Right kidney (tissue), 1 donor: ENCODE measurements at regions not wholly inside any gene's neighbourhood (a gene's known extent, or its start where the extent isn't known, plus 50 kb on each side); places are given as distances from the start of the nearest gene placed in this dataset.

ENCODE experiments used
- DNase-seq: peaks from one replicate; pipeline ENCODE4 v3.0.0-alpha.2; 2016

DNA sequence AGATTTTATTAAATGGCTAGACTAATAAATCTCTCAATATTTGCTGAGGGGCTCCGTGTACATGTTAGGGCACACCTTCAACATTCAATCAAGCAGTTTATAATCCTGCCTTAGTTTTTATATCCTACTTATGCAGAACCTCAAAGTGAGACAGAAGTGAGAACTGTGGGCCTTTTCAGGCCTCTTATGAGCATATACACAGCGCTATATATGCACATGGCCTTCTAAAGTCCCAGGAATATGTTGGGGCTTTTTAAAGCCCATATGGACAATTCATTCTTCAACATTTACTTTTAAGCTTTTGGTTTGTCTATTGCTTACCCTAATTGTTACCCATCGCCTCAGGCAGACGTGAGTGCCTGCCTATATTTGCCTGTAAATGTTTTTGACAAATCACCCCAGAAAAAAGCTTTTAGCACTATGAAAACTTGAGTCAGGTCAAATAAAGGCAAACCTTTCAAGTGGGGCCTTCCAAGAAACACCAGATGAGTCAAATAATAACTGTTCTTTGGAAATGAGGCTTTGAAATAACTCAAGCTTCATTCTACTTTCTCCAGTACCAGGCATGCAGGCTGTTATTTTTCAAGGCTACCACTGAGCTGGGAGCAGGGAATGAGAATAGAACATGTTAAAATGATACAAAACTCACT lies 58.2 kb downstream of the ESM1 start:
- no peak for DNase-seq

DNA sequence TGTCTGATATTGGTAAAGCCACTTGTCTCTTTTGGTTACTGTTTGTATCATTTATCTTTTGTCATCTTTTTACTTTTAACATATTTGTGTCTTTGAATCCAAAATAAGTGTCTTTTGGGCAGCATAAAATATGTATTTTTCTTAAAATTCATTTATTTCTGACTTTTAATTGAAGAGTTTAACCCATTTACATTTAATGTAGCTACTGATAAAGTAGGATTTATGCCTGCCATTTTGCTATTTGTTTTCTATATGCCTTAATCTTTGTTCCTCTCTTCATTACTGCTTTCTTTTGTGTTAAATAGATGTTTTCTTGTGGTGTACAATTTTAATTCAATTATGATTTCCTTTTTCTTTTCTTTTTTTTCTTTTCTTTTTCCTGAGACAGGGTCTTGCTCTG lies 60.9 kb downstream of the ESM1 start:
- no peak for DNase-seq

GRCh38 chr5:54917323-54917722 lies 68.1 kb downstream of the ESM1 start:
- DNase-seq = no peak

DNA sequence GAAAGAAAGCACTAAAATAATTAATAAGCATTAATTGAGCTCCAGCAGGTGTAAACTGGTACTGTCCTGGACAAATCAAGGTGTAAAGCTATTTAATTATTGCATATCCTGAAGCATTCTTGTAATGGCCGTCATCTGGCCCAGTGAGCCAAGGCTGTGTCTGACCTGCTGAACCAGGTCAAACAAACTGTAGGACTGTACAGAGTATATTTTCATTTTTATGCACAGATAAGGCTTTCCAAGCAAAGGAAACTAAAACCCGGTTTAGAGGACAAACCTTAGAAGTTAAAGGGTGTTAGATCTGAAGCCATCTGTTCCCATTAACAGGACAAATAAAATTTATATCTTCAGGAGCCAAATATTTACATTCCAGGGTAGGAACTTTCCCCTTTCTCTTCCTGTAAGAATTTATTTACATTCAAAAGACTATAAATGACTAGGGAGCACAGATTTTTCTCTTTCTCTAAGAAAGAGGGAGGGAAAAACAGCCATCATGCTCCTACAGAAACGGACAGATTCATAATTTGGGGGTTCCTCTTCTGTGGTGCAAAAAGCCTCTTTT lies 69.8 kb downstream of the ESM1 start:
- no peak for DNase-seq

GRCh38 chr5:54912021-54912420 lies 73.4 kb downstream of the ESM1 start:
- DNase-seq = no peak

DNA sequence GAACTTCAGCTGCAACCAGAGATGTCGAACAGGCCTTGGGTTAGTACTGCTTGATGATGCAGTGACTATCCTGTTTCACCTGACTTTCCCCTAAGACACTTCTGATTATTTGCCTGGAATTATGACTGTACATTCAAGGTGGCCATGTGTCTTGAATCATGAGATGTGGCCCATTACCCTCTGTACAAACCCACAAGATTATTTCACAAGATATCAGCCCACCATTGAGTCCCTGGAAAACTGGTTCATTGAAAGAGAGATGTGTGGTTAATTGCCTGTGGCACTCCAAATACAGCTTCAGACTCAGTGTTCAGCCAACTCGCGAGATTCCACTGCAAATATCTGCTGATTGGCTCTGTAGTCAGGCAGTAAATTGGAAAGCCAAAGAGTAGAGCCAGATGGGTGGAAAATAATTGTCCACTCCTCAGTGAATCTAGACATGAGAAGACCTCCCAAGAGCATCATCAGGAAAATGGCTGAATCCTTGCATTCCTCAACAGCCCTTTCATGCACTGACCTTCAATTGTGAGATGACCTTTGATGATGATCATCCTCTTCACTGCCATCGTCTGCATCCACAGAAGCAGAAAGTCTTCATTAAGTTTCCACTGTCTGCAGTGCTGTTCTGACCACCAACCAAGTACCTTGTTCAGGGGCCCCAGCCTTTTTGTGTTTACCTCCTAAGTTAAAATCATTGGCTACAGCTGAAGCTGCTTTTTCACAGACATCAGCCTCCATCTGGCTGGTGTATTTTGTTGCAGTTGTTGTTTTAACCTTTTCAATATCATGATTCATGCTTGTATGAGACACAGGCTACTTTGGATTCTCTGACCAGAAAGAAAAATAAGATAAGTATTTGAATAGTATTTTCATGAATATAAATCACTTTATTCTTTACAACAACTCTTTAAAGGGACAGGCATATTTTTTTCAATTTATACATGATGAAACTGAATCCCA lies 75.2 kb downstream of the ESM1 start:
- DNase-seq = no peak

DNA sequence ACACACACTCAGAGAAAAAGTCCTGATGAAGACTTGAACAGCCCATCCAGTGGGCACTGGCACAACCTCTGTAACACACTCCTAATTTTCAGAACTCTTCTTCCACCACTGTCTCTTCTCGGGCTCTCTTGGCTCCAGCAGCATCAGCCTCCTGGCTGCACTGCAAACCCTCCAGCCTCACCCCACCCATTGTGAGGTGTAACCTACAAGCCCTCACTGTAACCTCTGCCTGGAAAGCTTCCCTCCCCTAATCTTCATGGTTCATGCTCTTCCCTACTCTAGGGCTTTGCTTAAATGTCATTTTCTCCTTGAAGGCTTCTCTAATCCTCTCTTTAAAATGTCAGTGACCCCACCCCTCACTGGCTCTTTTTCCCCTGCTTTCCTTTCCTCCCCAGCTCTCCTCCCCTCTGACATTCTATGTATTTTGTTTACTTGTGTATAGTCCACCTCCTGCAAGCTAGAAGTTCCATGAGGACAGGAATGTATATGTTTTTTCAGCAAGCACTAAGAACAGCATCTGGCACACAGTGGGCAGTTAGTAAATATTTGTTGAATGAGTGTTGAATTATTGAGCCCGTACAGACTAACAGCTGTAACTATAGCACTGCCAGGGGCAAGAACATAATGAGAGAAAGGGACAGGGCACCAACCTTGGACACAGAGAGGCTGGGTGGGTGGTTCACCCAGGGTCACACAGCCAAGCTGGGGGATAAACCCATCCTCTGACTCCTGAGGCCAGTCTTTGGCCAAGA lies 76.4 kb downstream of the ESM1 start:
- no peak for DNase-seq

GRCh38 chr5:54905942-54906537 lies 79.4 kb downstream of the ESM1 start:
- DNase-seq = no peak

GRCh38 chr5:54905246-54905795 lies 80.1 kb downstream of the ESM1 start:
- no peak for DNase-seq

GRCh38 chr5:54904425-54904824 lies 81.0 kb downstream of the ESM1 start:
- DNase-seq = no peak

- DNase-seq = no peak
These were observed 82.5 kb downstream of the ESM1 start for GRCh38 chr5:54902791-54903473.

- no peak for DNase-seq
These were observed 84.2 kb downstream of the ESM1 start for GRCh38 chr5:54900984-54901725.

- DNase-seq = no peak
These were observed 88.4 kb downstream of the ESM1 start for GRCh38 chr5:54897001-54897400.

- DNase-seq = no peak
These were observed 89.5 kb downstream of the ESM1 start for GRCh38 chr5:54895816-54896341.

DNA sequence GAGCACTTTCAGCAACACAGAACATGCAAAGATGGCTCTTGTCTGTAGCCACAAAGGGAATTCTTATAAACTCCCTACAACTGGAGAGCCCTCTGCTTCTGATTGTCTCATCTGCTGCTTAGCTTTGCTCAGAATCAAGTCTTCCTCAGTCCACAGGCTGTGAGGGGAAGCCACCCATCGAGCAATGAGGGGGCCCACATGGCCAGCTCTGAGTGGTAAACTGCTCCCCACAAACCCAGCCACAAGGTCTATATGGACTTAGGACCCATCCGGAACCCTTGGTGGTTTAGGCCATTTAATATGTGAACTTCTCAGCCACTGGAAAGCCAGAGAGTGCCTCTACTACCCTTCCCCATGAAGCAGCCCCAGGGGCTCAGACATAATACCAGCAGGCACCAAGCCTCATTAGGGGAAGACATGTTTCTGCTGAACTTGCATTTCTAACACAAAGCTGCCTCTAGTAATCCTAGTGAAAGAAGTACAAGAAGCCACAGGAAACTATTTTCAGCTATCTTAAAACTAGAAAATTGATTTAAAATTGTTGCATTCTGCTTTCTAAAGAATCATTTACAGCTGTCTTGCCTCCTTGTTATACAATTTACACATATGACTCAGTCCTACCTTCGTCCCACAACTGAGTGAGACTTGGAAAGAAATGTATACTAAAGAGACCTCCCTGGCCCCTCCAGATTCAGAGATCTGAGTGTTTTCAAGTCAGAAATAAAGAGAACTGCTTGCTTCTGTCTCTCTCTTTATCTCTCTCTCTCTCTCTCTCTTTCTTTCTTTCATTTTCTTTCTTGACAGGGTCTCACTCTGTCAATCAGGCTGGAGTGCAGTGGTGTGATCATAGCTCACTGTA lies 90.2 kb downstream of the ESM1 start:
- DNase-seq = no peak

- DNase-seq = no peak
These were observed 95.6 kb downstream of the ESM1 start for GRCh38 chr5:54889826-54890225.

DNA sequence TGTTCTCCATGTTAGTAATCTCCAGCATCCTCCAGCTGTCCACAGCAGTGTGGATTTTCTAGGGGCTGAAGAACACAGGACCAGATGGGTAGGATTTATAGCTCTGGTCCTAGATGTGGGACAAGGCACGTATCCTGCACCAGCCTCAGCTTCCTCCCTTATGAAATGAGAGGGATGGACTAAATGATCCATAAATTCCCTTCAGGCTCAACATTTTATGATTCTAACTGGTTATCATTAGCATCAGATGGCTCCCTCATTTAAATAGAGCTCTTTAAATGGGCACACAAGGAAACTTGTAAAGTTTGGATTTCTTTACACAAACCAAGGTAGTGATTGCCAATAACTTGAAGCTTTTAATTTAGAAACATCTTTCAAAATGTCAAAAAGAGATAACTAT lies 97.7 kb downstream of the ESM1 start:
- no peak for DNase-seq

DNA sequence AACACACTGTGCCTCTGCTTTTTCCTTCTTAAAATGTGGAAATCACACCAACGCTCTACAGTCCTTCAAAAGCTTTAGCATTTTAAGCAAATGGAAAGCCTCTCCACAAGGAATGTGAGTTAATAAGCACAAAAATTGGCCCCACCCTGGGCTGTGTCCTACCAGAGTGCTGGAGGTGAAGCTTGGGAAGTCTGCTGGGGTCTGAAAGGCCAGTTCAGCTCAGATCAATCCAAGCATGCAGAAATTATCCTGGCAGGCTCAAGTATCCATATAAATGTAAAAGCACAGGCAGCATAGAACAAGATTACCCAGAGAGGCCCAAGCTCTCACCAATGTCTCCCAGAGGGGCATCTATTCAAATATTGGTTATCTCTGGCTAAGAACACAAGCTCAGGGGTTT lies 98.5 kb downstream of the ESM1 start:
- no peak for DNase-seq

DNA sequence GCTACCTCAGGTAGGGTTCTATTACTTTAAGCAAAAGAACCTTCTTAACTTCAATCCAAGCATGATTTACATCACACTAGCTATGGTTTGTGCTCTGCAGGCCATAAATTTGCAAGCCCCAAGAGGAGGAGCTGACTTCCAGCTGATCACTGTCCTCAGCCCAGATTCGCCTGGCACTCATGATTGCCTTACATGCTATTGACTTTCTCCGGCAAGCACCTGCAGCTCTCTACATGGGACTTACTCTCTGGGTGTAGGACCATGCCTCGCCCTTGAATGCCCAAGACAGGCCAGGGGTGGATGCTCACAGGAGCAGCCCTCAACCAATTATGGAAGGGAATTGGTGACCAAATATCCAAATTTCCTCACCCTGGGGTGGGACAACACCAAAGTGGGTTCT lies 99.8 kb downstream of the ESM1 start:
- no peak for DNase-seq

GRCh38 chr5:54884195-54884536 lies 101.2 kb downstream of the ESM1 start:
- DNase-seq = peak; percentile 48
